ENCODE measurements at regions not wholly inside any gene's neighbourhood (a gene's known extent, or its start where the extent isn't known, plus 50 kb on each side); places are given as distances from the start of the nearest gene placed in this dataset.

GRCh38 chr19:27884376-27884775 is 1328.6 kb downstream of the UQCRFS1 start:
- intact Hi-C loops (cut with micrococcal nuclease; ENCODE audit: unreplicated experiment): no loop called here
- H3K27ac ChIP-seq (ENCODE audit: low read depth, low read length, poor library complexity, severe bottlenecking): no peak overlapping the region
- no peak overlapping the region for H3K4me3 ChIP-seq (ENCODE audit: low read depth, low read length, poor library complexity, severe bottlenecking)
- H3K36me3 ChIP-seq (ENCODE audit: insufficient read depth, low read length, poor library complexity, severe bottlenecking): no peaks in the 10 kb centered on the region
- ChIA-PET POLR2A (ENCODE audit: low non-redundant PET) (no interaction called here), CTCF (no interaction called here)
- H3K4me1 ChIP-seq (ENCODE audit: insufficient read depth, low read length, poor library complexity, severe bottlenecking): no peaks in the 10 kb centered on the region
- TF ChIP-seq EZH2 (IDR thresholded peaks at IDR 0.05; ENCODE audit: borderline replicate concordance, low read depth, low read length, poor library complexity, severe bottlenecking): no peak
- TF ChIP-seq CTCF (conservative IDR thresholded peaks at IDR 0.05; ENCODE audit: low read depth, low read length): no peak
- peaks cover 37% of the 10 kb centered on the region for H3K9me3 ChIP-seq (ENCODE audit: low read depth, low read length, poor library complexity, severe bottlenecking)
- BruUV-seq (replicated peaks): no TSS peak
- H3K27me3 ChIP-seq (replicated peaks; ENCODE audit: insufficient read depth, low read depth, low read length, poor library complexity): no peaks in the 10 kb centered on the region
- DNase-seq (ENCODE audit: low spot score): no peak

GRCh38 chr19:27881213-27881612 is 1331.7 kb downstream of the UQCRFS1 start:
- no peak for DNase-seq (ENCODE audit: low spot score)
- no peak for TF ChIP-seq CTCF (conservative IDR thresholded peaks at IDR 0.05; ENCODE audit: low read depth, low read length)
- no peak for TF ChIP-seq EZH2 (IDR thresholded peaks at IDR 0.05; ENCODE audit: borderline replicate concordance, low read depth, low read length, poor library complexity, severe bottlenecking)
- ChIA-PET CTCF (no interaction called here), POLR2A (ENCODE audit: low non-redundant PET) (no interaction called here)
- H3K27me3 ChIP-seq (replicated peaks; ENCODE audit: insufficient read depth, low read depth, low read length, poor library complexity): no peaks in the 10 kb centered on the region
- no TSS peak for BruUV-seq (replicated peaks)
- no peaks in the 10 kb centered on the region for H3K36me3 ChIP-seq (ENCODE audit: insufficient read depth, low read length, poor library complexity, severe bottlenecking)
- peaks cover 44% of the 10 kb centered on the region for H3K9me3 ChIP-seq (ENCODE audit: low read depth, low read length, poor library complexity, severe bottlenecking)
- intact Hi-C loops (cut with micrococcal nuclease; ENCODE audit: unreplicated experiment): no loop called here
- H3K27ac ChIP-seq (ENCODE audit: low read depth, low read length, poor library complexity, severe bottlenecking): no peak overlapping the region
- no peak overlapping the region for H3K4me3 ChIP-seq (ENCODE audit: low read depth, low read length, poor library complexity, severe bottlenecking)
- no peaks in the 10 kb centered on the region for H3K4me1 ChIP-seq (ENCODE audit: insufficient read depth, low read length, poor library complexity, severe bottlenecking)

GRCh38 chr19:27876976-27877512 is 1335.9 kb downstream of the UQCRFS1 start:
- H3K27ac ChIP-seq (ENCODE audit: low read depth, low read length, poor library complexity, severe bottlenecking): no peak overlapping the region
- no TSS peak for BruUV-seq (replicated peaks)
- peaks cover 47% of the 10 kb centered on the region for H3K9me3 ChIP-seq (ENCODE audit: low read depth, low read length, poor library complexity, severe bottlenecking)
- TF ChIP-seq EZH2 (IDR thresholded peaks at IDR 0.05; ENCODE audit: borderline replicate concordance, low read depth, low read length, poor library complexity, severe bottlenecking) (no peak), CTCF (conservative IDR thresholded peaks at IDR 0.05; ENCODE audit: low read depth, low read length) (no peak)
- H3K4me1 ChIP-seq (ENCODE audit: insufficient read depth, low read length, poor library complexity, severe bottlenecking): no peaks in the 10 kb centered on the region
- intact Hi-C loops (cut with micrococcal nuclease; ENCODE audit: unreplicated experiment): no loop called here
- H3K27me3 ChIP-seq (replicated peaks; ENCODE audit: insufficient read depth, low read depth, low read length, poor library complexity): no peaks in the 10 kb centered on the region
- no peak for DNase-seq (ENCODE audit: low spot score)
- H3K36me3 ChIP-seq (ENCODE audit: insufficient read depth, low read length, poor library complexity, severe bottlenecking): no peaks in the 10 kb centered on the region
- ChIA-PET POLR2A (ENCODE audit: low non-redundant PET) (no interaction called here), CTCF (no interaction called here)
- no peak overlapping the region for H3K4me3 ChIP-seq (ENCODE audit: low read depth, low read length, poor library complexity, severe bottlenecking)
